ENCODE measurements at regions not wholly inside any gene's neighbourhood (a gene's known extent, or its start where the extent isn't known, plus 50 kb on each side); places are given as distances from the start of the nearest gene placed in this dataset.

- Mint-ChIP-seq H3K27me3 (ENCODE audit: unreplicated experiment) (no peaks in the 10 kb centered on the region), H3K4me3 (ENCODE audit: unreplicated experiment) (no peak overlapping the region), H3K36me3 (ENCODE audit: unreplicated experiment) (no peaks in the 10 kb centered on the region), H3K4me1 (ENCODE audit: low read depth, unreplicated experiment) (no peaks in the 10 kb centered on the region), H3K27ac (ENCODE audit: unreplicated experiment) (no peak overlapping the region), H3K9me3 (ENCODE audit: unreplicated experiment) (peaks cover 2% of the 10 kb centered on the region)
- no peak for TF ChIP-seq CTCF (IDR thresholded peaks at IDR 0.05; ENCODE audit: partially characterized antibody, unreplicated experiment)
- no peak for DNase-seq
Observed at GRCh38 chr13:40181203-40181845, 485.1 kb downstream of the FOXO1 start.

- Mint-ChIP-seq H3K4me3 (ENCODE audit: unreplicated experiment) (no peak overlapping the region), H3K4me1 (ENCODE audit: low read depth, unreplicated experiment) (no peaks in the 10 kb centered on the region), H3K27ac (ENCODE audit: unreplicated experiment) (no peak overlapping the region), H3K27me3 (ENCODE audit: unreplicated experiment) (no peaks in the 10 kb centered on the region), H3K9me3 (ENCODE audit: unreplicated experiment) (peaks cover 2% of the 10 kb centered on the region), H3K36me3 (ENCODE audit: unreplicated experiment) (no peaks in the 10 kb centered on the region)
- no peak for TF ChIP-seq CTCF (IDR thresholded peaks at IDR 0.05; ENCODE audit: partially characterized antibody, unreplicated experiment)
- DNase-seq = no peak
Observed at GRCh38 chr13:40182591-40182990, 483.9 kb downstream of the FOXO1 start.

GRCh38 chr13:40185414-40185813 lies 481.0 kb downstream of the FOXO1 start:
- peaks cover 12% of the 10 kb centered on the region for H3K4me1 Mint-ChIP-seq (ENCODE audit: low read depth, unreplicated experiment)
- no peak for TF ChIP-seq CTCF (IDR thresholded peaks at IDR 0.05; ENCODE audit: partially characterized antibody, unreplicated experiment)
- H3K27me3 Mint-ChIP-seq (ENCODE audit: unreplicated experiment) = no peaks in the 10 kb centered on the region
- H3K27ac Mint-ChIP-seq (ENCODE audit: unreplicated experiment) = no peak overlapping the region
- H3K36me3 Mint-ChIP-seq (ENCODE audit: unreplicated experiment) = no peaks in the 10 kb centered on the region
- no peak for DNase-seq
- H3K9me3 Mint-ChIP-seq (ENCODE audit: unreplicated experiment) = peaks cover 2% of the 10 kb centered on the region
- no peak overlapping the region for H3K4me3 Mint-ChIP-seq (ENCODE audit: unreplicated experiment)

- DNase-seq = no peak
- TF ChIP-seq CTCF (IDR thresholded peaks at IDR 0.05; ENCODE audit: partially characterized antibody, unreplicated experiment) = no peak
- Mint-ChIP-seq H3K27ac (ENCODE audit: unreplicated experiment) (no peak overlapping the region), H3K4me1 (ENCODE audit: low read depth, unreplicated experiment) (peaks cover 16% of the 10 kb centered on the region), H3K4me3 (ENCODE audit: unreplicated experiment) (no peak overlapping the region), H3K36me3 (ENCODE audit: unreplicated experiment) (no peaks in the 10 kb centered on the region), H3K27me3 (ENCODE audit: unreplicated experiment) (no peaks in the 10 kb centered on the region), H3K9me3 (ENCODE audit: unreplicated experiment) (peaks cover 2% of the 10 kb centered on the region)
Observed at GRCh38 chr13:40186041-40186440, 480.4 kb downstream of the FOXO1 start.

GRCh38 chr13:40186626-40187323 lies 479.7 kb downstream of the FOXO1 start:
- Mint-ChIP-seq H3K36me3 (ENCODE audit: unreplicated experiment) (no peaks in the 10 kb centered on the region), H3K4me1 (ENCODE audit: low read depth, unreplicated experiment) (peaks cover 16% of the 10 kb centered on the region), H3K4me3 (ENCODE audit: unreplicated experiment) (no peak overlapping the region), H3K27me3 (ENCODE audit: unreplicated experiment) (no peaks in the 10 kb centered on the region), H3K27ac (ENCODE audit: unreplicated experiment) (no peak overlapping the region), H3K9me3 (ENCODE audit: unreplicated experiment) (peaks cover 2% of the 10 kb centered on the region)
- no peak for DNase-seq
- TF ChIP-seq CTCF (IDR thresholded peaks at IDR 0.05; ENCODE audit: partially characterized antibody, unreplicated experiment) = no peak

Measured in glutamatergic neuron (in vitro differentiated cells).